Uterus (tissue), 2 donors: ENCODE measurements at regions not wholly inside any gene's neighbourhood (a gene's known extent, or its start where the extent isn't known, plus 50 kb on each side); places are given as distances from the start of the nearest gene placed in this dataset.

Experiments
- CTCF ChIP-seq, 4 experiments: fragments of 200-600 bp in 2 of 4; fragments of 450-650 bp in 2 of 4; sonication (generic) in 2 of 4; IDR thresholded peaks; one replicate each; pipeline ENCODE4 v1.5.1; 2016 to 2019; ENCODE audit warnings: antibody characterized with exemption in 4 of 4, mild to moderate bottlenecking in 2 of 4, moderate library complexity in 1 of 4
- POLR2A ChIP-seq, 2 donors: fragments of 450-650 bp; IDR thresholded peaks; one replicate each; pipeline ENCODE4 v1.6.1; 2016; ENCODE audit warnings: antibody characterized with exemption in 2 of 2, mild to moderate bottlenecking in 1 of 2, moderate library complexity in 1 of 2

DNA sequence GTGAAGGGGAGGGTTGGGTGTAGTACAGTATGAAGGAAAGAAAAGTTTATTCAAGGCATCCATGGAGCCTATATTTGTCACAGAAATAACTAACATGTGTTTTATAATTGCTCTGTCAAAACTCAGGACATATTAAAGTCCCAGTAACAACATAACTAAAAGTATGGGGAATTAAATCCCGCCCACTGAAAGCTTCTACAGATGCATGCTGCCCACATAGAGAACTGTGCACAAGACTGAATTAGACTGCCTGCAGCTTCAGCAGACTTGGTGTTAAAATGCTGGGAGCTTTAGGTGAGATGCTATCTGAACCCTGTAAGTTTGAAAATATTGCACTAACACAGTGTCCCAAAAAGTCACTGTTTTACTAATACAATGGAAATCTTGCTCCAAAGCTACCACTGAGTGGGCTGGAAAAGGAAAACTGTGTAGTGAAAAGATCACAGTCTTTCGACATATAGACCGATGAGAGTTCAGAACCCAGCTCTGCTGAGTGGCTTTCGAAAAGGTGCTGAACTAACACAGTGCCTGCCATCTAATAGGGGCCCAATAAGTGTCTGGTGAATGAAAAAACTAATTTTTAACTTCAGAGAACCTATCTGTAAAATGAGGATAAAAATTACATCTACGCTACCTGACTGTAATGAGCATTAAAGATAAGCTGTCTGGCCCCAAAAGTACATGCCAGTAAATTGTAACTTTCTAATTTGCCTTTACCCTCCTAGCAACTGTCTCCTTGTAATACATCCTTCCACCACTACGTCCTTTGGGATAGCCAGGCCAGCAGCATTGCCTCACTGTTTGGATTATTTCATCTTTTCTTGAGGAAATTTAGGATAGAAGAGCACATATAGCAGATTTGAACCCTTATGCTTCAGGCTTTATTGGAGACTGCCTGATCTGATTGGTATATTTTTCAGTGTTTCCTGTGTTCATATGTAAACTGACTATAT, 237.6 kb downstream of the BCAT1 start:
- TF ChIP-seq CTCF (IDR thresholded peaks at IDR 0.05) (no peak), POLR2A (IDR thresholded peaks at IDR 0.05) (no peak)
